M059J (cell line): ENCODE measurements at regions not wholly inside any gene's neighbourhood (a gene's known extent, or its start where the extent isn't known, plus 50 kb on each side); places are given as distances from the start of the nearest gene placed in this dataset.

Source experiments
- DNase-seq: peaks from one replicate; pipeline ENCODE4 v3.0.0-alpha.2; 2012; ENCODE audit warnings: low read depth

DNA sequence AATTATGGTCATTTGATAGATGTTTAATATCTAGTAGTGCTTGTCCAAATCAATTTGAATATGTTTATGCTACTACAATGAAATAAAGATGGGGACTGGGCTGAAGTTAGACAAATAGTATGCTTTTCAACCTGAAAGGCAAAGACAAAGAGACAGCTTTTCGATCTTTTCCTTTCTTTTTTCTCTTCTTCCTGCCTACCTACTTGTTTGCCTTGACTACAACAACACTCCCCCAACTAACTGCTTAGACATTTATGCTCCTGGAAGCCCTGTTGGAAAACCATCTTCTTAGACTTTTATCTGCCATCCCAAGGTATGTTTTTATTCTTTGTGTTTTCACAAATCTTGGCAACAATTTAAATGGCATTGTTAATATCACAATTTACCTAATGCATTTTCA is 374.4 kb upstream of the DDI1 start:
- DNase-seq: no peak

DNA sequence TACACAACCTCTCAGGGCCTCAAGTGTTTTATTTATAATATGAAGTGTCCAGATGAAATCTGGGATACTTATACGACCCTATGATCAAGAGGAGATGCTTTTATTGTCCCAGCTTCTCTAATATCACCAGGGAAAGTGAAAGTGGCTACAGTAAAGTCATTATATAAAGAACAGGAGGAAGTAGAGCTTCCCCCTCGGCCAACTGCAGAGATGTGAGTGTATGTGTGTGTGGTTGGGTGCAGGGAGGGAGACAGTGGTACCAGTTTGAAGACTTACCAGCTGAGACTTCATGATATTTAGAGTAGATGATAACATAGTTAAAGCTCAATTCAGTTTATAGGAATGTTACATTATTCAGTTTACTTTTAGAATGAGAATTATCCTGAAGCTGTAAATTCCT is 373.6 kb upstream of the DDI1 start:
- no peak for DNase-seq

DNA sequence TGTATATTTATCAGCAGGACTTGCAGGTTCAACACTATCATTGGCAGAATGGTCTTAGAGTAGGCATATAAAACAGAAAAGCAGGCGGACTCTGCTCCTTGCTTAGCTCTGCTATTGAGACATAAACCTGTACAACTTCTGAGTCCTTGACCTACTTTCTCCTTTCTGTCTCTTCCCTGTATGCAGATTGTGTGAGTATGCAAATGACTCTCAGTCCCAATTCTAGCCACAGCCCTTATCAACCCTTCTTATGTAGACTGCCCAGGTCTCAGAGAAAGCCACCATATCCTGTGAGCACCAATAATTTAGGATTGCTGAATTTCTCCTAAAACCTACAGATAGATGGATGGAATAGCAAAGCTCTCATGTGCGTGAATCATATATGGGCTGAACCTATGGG is 367.6 kb upstream of the DDI1 start:
- DNase-seq: no peak

DNA sequence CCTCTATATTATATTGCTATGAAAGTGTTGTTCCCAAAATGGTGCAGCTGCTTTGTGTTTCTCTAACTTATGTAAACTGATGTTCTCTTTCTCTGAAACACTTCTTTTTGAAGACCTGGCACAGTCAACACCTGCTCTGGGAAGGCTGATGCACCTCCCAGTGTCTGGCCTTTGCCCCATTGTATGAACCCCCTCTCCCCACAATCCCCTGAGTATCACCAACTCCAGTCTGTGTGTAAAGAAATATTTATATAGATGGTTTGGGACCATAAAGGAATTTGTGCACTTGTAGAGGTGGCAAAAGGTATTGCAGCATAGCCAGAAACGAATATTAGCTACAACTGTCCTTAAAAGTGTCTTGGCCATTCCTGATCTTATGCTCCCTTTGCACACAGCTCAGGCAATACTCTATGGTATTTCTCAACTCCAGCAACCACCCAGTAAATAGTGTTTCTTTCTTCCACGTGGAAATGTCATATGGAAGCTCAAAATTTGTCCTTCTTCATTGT is 365.2 kb upstream of the DDI1 start:
- DNase-seq: no peak

DNA sequence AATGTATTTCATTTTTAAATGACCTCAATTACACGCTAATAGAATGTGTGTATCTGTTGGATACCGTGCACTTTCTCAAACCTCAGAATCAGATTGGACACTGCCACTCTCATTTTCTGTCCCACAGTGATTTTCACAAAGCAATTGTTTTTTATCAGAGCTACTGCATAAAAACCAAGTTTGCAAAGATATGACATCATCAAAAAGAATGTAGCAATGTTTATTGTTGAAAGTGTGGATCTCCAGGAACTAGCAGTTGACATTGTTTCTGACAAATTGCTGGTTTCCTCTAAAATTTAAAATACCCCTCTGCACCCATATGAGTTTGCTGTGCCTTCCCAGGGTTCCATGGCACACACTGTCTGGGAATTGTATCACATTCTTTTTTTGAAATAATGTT is 362.7 kb upstream of the DDI1 start:
- peak; percentile 52 for DNase-seq

DNA sequence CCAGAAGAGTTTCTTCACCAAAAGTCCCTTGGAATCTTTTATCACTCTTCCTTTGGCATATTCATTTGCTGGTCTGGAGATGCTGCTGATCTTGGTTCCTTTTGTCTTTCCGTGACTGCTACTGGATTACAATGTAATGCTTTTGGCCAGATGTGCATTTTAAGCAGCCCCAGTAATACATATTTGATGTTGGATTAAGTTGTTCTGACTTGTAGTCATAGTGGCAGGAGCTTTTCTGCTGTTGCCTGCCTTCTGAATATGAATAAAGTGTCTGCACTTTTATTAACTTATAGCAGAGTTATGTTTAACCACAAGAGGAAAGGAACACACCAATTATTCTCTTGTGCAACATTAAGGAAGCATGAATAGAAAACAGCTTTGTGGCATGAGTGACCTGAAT is 360.0 kb upstream of the DDI1 start:
- no peak for DNase-seq

DNA sequence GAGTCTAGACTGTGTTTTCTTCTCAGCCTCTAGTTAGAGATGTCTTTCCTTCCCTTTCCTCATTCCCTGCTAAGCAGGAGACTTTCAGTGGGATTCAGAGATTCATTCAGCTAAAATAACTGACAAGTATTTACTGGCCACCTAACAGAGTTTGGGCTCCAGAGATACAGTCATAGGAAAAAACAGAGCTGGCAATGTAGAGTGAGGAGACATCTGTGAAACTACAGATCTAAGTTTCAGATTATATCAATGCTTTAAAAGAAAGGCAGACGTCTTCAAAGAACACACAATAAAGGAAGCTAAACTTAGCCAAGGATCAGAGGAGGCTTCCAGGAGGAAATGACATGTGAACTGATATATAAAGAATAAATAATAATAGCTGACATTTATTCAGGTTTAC is 355.6 kb upstream of the DDI1 start:
- DNase-seq: no peak

DNA sequence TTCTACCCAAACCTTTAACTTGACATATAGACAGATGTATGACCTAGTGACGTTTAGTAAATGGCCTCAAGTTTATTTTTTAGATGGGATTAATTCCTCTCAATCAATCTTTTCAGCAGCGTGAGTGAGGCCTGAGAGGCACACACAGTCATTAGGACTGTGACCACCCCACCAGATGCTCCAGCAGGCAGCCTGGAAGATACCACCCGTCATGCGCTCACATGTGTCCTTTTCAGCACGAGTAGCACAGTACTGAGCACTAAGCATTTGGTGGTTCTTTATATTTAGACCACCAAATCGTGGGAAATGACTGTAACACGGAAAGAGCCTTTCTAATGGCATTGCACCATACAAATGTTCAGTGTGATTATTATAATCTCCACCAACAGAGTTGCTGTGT is 354.6 kb upstream of the DDI1 start:
- no peak for DNase-seq

DNA sequence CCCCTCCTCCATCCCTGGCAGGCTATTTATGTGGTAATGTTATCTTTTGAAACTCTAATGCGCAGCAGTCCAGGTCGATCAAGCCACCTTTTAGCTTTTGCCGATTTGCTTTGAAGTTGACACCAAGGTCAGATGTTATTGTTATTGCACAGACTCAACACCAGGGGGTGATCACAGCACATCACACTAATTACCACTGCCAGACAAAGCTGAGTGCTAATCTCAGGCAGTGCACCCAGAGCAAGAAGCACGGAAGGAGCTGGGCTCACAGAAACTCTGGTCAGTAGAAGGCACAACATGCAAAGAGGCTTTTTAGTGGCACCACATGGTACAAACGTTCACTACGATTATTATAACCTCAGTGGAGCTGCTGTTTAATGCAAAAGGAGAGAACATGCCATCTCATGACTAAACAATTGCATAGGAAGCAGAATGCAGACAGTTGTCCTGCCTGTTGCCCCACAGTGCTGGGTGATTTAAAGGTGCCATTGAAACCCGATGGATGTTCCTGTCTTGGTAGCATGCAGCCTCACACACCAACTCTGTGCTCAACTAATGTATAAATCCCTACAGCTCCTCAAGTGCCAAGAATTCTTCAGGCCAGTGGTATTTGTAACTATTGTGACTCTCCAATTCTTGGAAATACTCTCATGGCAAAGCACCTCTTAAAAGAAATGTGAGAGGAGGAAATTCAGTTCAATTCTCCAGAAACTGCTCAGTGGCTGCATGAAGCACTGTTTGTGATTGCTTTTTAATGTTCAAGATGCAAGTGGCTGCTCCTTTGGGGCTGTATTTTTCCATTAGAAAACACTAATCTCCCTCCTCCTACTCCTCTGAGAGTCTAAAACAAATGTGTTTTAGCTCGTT is 353.9 kb upstream of the DDI1 start:
- peak; percentile 66 for DNase-seq

DNA sequence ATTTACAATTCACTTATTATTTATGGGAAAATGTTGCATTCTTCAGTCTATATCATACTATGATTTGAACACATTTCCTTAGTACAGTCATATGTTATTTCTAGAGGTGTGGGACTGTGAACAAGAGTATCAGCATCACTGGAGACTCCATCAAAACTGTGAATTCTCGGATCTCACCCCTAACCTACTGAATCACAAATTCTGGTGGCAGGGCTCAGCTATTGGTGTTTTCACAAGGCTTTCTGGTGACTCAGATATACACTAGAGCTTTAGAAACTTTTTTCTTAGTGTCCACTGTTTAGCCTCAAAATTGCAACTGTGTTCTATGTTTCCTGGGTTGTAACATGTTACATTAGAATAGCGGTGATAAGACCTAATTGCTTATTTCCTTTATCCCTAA is 352.9 kb upstream of the DDI1 start:
- no peak for DNase-seq

DNA sequence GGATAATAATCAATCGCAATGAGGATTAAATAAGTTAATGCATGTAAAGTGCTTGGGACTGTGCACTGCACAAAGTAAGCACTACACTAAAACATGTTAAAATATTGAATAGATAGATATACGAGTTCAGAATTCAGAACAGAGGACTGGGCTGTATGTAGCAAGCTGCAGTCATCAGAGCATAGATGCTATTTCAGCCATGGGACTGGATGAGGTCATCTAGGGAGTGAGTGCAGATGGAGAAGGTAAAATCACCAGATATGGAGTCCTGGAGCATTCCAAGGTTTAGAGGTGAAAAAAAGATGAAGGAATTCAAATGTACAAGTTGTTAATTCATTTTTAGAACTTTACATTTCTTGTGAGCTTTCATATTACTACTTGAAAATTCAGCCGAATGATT is 347.5 kb upstream of the DDI1 start:
- DNase-seq: no peak

DNA sequence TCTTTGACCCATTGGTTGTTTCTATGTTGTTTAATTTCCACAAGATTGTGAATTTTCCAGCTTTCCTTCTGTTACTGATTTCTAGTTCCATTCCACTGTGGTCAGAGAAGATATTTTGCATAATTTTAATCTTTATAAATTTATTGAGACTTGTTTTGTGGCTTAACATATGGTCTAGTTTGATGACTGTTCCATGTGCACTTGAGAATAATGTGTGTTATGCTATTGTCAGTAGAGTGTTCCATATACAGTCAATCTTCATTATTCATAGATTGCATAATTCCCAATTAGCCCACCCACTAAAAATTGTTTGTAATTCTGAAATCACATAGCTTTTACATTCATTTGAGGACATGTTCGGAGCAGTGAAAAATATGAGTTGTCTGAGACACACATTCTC is 346.1 kb upstream of the DDI1 start:
- DNase-seq: no peak

DNA sequence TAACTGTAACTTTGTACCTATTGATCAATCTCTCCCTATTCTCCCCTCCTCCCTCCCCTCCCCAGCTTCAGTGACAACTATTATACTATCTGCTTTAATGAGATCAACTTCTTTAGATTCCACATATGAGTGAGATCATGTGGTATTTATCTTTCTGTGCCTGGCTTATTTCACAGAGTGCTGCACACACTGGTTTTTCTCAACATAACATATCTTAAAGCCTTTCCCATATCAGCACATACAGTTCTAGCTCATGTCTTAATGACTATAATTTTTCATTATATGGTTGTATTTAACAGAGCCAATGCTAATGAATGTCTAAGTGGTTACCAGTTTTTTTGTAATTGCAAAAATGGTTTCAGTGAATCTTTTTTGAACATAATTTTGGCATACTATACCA is 340.3 kb upstream of the DDI1 start:
- no peak for DNase-seq

DNA sequence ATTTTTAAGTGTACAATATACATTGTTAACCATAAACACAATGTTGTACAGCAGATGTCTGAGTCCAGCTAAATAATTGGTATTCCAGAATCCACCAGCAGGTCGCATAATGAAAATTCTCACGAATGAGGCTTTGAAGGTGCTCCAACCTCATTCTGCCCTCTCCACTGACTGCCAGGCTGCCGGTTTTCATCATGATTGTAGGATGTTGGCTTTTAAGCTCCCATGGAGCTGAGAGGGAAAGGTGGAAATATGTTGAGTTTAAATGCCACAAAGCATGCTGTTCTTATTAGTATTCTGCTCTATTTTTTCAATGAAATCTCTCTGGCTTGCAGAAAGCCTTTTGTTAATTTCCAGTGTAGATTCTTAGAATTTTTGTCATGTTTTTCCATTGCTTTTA is 337.2 kb upstream of the DDI1 start:
- no peak for DNase-seq

DNA sequence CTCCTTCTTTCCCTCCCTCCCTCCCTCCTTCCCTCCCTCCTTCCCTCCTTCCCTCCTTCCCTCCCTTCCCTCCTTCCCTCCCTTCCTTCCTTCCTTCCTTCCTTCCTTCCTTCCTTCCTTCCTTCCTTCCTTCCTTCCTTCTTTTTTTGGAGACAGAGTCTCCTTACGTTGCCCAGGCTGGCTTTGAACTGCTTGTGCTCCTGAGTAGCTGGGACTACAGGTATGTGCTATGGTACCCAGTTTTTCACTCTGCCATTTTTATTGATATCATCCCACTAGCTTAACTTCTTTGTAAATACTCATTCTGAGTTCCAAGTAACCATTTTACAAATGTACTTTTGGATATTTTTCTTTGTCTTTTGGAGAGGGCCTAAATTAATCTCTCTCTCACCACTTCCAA is 336.8 kb upstream of the DDI1 start:
- no peak for DNase-seq

DNA sequence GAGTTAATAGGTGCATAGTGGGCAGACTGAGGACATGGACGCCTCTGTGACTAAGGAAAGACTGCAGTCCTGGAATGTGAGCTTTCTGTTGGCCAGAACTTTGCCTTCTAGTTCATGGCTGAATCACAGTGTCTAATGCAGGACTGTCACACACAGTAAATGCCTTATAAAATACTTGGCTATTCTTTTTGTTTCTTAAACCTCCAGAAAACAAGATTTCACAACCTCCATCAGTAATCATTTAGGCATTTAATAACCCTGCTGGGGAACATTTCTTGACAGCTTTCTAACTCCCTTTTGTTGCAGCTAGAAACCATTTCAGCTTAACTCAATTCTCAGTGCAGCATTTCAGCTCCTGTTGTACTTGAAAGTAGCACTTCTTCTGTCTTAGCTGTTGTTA is 335.8 kb upstream of the DDI1 start:
- peak; percentile 61 for DNase-seq

DNA sequence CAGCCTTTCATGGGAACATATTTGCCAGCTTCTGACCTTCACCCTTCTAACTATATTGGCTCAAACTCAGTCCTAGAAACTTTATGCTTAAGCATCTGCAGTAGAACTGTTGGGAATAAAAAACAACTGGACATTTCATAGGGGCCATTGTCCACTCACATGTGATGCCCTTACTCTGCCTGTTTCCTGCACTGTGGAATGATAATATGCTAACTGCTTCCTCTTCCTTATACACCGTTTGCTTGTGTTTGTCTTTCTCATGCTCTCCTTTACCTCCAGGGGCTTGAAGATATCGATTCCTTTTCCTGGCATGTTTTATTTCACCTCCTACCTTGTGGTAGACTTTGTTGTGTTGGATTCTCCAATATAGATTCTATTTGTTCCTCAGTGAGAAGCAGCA is 333.0 kb upstream of the DDI1 start:
- DNase-seq: no peak

DNA sequence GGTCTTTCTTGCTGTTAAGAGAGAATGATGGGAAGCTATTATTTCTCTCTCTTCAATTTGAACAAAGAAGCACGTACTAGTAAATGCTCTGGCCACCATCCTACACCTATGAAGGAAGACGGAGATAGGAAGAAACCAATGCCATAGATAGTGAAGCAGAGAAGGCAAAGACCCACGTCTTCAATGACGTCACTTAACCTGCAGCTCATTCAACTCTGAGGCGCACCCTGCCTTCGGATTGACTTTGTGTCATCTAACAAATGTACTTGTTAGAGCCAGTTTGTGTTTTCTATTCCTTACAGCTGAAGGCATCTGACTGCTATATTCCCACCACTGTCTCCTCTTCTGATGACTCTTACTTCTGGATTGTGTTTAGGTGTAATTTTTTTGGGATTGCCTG is 332.5 kb upstream of the DDI1 start:
- DNase-seq: no peak

DNA sequence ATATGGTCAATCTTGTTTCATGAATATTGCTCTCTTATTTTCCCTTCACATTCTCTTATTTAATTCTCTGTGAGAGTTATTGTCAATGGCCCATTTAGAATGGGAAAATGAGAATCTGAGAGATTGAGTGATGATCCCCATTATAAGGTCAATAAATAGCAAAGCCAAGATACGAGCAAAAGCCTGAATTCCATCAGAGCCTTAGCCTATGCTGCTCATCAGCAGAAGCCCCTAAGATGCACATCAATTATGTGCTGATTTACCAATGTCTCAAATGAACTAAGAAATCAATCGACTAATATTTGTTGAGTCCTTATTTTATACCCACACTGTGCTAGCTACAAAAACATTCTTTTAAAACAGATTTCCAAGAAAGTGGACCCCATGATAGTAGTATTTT is 330.8 kb upstream of the DDI1 start:
- no peak for DNase-seq

DNA sequence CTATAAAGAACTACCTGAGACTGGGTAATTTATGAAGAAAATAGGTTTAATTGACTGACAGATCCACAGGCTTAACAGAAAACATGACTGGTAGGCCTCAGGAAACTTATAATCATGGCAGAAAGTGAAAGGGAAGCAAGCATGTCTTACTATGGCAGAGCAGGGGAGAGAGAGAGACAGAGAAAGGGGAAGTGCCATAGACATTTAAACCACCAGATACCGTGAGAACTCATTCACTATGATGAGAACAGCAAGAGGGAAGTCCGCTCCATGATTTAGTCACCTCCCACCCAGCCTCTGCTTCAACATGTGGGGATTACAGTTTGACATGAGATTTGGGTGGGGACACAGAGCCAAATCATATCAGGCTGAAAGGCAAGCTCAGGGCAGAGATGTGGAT is 327.1 kb upstream of the DDI1 start:
- no peak for DNase-seq

DNA sequence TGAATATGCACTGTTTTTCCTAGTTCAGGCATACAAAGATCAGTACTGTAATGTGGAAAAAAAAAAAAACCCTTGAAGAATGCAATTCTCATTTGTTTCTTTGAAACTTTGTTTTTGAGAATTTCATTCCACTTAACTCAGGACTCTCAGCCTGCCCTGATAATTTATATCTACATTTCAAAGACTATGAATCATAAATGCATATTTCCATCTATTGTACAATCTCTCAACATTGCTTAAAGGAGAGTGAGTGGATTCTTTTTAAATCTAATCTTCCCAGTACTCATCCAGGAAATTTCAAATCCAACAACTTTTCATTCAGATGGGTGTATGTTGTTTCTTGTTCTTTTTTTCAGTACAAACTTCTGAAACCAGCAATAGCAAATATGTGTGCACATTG is 322.2 kb upstream of the DDI1 start:
- no peak for DNase-seq

DNA sequence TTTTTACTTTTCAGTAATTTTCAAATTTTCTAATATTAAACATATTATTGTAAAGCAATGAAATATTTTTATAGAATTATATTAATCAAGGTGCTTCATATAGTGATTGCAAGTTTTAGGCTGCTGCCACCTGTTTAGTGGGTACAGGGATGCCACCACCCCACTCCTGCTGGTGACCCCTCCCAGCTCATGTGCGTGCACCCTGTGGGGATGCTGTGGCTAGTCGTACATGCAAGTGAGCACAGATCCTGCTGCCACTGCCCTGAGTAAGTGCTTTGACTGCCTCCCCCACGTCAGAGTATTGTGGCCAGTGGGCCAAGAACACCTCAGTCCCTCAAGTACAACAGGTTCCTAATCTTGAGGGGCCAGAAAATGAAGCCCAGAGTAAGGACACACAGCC is 320.1 kb upstream of the DDI1 start:
- DNase-seq: no peak

DNA sequence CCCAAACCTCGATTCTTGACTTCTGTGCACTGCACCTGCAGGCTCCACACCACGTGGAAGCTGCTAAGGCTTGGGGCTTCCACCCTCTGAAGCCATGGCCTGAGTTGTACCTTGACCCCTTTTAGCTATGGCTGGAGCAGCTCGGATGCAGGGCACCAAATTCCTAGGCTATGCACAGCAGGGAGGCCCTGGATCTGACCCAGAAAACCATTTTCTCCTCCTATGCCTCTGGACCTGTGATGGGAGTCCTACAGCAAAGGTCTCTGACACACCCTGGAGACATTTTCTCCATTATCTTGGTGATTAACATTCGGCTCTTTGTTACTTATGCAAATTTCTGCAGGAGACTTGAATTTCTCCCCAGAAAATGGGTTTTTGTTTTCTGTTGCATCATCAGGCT is 309.2 kb upstream of the DDI1 start:
- no peak for DNase-seq

DNA sequence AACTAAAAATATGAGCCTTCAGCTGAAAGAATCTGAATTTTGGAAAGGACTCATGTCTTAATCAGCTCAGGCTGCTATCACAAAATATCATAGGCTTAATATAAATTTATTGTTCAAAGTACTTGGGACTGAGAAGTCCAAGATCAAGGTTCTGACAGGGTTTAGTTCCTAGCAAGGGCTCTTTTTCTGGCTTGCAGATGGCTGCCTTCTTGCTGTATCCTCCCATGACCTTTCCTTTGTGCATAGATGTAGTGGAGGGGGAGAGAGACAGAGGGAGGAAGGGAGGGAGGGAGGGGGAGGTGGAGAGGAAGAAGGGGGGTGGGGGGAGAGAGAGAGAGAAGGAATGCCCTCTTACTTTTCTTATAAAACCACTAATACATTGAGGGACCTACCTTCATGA is 306.8 kb upstream of the DDI1 start:
- DNase-seq: no peak
